GM23338 (cell line): ENCODE measurements at regions not wholly inside any gene's neighbourhood (a gene's known extent, or its start where the extent isn't known, plus 50 kb on each side); places are given as distances from the start of the nearest gene placed in this dataset.

Experiments used
- ATAC-seq: fragments of 200-7000 bp; cut with Tn5 transposase; 3 replicates; pipeline ENCODE4 v1.9.1; 2020
- DNase-seq: peaks from one replicate; pipeline ENCODE4 v3.0.0-alpha.2; 2015; ENCODE audit warnings: low spot score
- H2AFZ ChIP-seq: fragments of 200-600 bp; sonication (generic); 2 replicates; pipeline ENCODE4 v1.8.0; 2016; ENCODE audit warnings: antibody characterized with exemption, mild to moderate bottlenecking, moderate library complexity
- H3F3A ChIP-seq: fragments of 200-600 bp; sonication (generic); replicated peaks from 2 replicates; pipeline ENCODE4 v1.8.0; 2017; ENCODE audit warnings: antibody characterized with exemption, mixed run types, low read depth
- H3K27ac ChIP-seq: fragments of 200-600 bp; sonication (generic); 2 replicates; pipeline ENCODE4 v1.6.1; 2016; ENCODE audit warnings: low read depth
- H3K27me3 ChIP-seq: fragments of 200-600 bp; sonication (generic); 2 replicates; pipeline ENCODE4 v1.8.0; 2016; ENCODE audit warnings: mild to moderate bottlenecking, mixed run types, moderate library complexity; ENCODE audit not compliant: insufficient read depth
- H3K36me3 ChIP-seq: fragments of 200-600 bp; sonication (generic); 2 replicates; pipeline ENCODE4 v1.8.0; 2016; ENCODE audit warnings: mild to moderate bottlenecking; ENCODE audit not compliant: insufficient read depth
- H3K4me1 ChIP-seq: fragments of 200-600 bp; sonication (generic); 2 replicates; pipeline ENCODE4 v1.8.0; 2016; ENCODE audit warnings: mild to moderate bottlenecking, moderate library complexity; ENCODE audit not compliant: insufficient read depth
- H3K4me2 ChIP-seq: fragments of 200-600 bp; sonication (generic); 2 replicates; pipeline ENCODE4 v1.7.1; 2017; ENCODE audit warnings: mixed run types
- H3K4me3 ChIP-seq: fragments of 200-600 bp; sonication (generic); 2 replicates; pipeline ENCODE4 v1.6.1; 2016; ENCODE audit warnings: mixed run types
- H3K79me2 ChIP-seq: fragments of 200-600 bp; sonication (generic); replicated peaks from 2 replicates; pipeline ENCODE4 v1.8.0; 2017; ENCODE audit warnings: mild to moderate bottlenecking; ENCODE audit not compliant: insufficient read depth
- H3K9me2 ChIP-seq: fragments of 200-600 bp; sonication (generic); 2 replicates; pipeline ENCODE4 v1.8.0; 2017; ENCODE audit not compliant: insufficient read depth
- H4K20me1 ChIP-seq: fragments of 200-600 bp; sonication (generic); replicated peaks from 2 replicates; pipeline ENCODE4 v1.8.0; 2017; ENCODE audit warnings: mild to moderate bottlenecking; ENCODE audit not compliant: insufficient read depth
- H3K27ac Mint-ChIP-seq: 2 replicates; pipeline ENCODE4 v1.8.0; 2020; ENCODE audit warnings: inconsistent platforms, mild to moderate bottlenecking, moderate library complexity, mixed read lengths
- H3K27me3 Mint-ChIP-seq: 3 replicates; pipeline ENCODE4 v1.8.0; 2022; ENCODE audit warnings: low read depth, mild to moderate bottlenecking, moderate library complexity, mixed read lengths, inconsistent platforms; ENCODE audit not compliant: insufficient read depth, poor library complexity
- H3K36me3 Mint-ChIP-seq: 3 replicates; pipeline ENCODE4 v1.8.0; 2021; ENCODE audit warnings: low read depth, mild to moderate bottlenecking, inconsistent platforms, moderate library complexity, mixed read lengths
- H3K4me1 Mint-ChIP-seq: 3 replicates; pipeline ENCODE4 v1.8.0; 2020; ENCODE audit warnings: mild to moderate bottlenecking, inconsistent platforms, mixed read lengths
- H3K4me3 Mint-ChIP-seq: 3 replicates; pipeline ENCODE4 v1.8.0; 2021; ENCODE audit warnings: moderate library complexity, mild to moderate bottlenecking, inconsistent platforms, mixed read lengths
- H3K9me3 Mint-ChIP-seq: 3 replicates; pipeline ENCODE4 v1.8.0; 2020; ENCODE audit warnings: moderate library complexity, mild to moderate bottlenecking, inconsistent platforms, mixed read lengths
- CREB1 ChIP-seq: fragments of 250-450 bp; sonication (Bioruptor Pico); IDR thresholded peaks from 2 replicates; pipeline ENCODE4 v1.5.0; 2020; ENCODE audit warnings: low read depth, mild to moderate bottlenecking, moderate library complexity
- CTCF ChIP-seq, 2 experiments: fragments of 200-600 bp in 1 of 2; sonication (generic) in 1 of 2; conservative IDR thresholded peaks; 2 replicates each; pipeline versions ENCODE4 v1.5.1 to v1.6.1; 2016 to 2017; ENCODE audit warnings: antibody characterized with exemption in 2 of 2, low read depth in 2 of 2, mild to moderate bottlenecking in 2 of 2, moderate library complexity in 1 of 2
- ETS1 ChIP-seq: IDR thresholded peaks from 2 replicates; pipeline ENCODE4 v1.6.1; 2016; ENCODE audit warnings: antibody characterized with exemption
- EZH2 ChIP-seq: fragments of 200-600 bp; sonication (generic); IDR thresholded peaks from one replicate; pipeline ENCODE4 v1.8.0; 2017; ENCODE audit warnings: antibody characterized with exemption, mild to moderate bottlenecking, low read depth; ENCODE audit not compliant: unreplicated experiment
- EZH2phosphoT487 ChIP-seq: fragments of 200-600 bp; sonication (generic); IDR thresholded peaks from one replicate; pipeline ENCODE4 v1.8.1; 2018; ENCODE audit warnings: antibody characterized with exemption; ENCODE audit not compliant: unreplicated experiment
- JUNB ChIP-seq: IDR thresholded peaks from one replicate; pipeline ENCODE4 v1.6.1; 2016; ENCODE audit warnings: antibody characterized with exemption; ENCODE audit not compliant: unreplicated experiment
- NANOG ChIP-seq: IDR thresholded peaks from 2 replicates; pipeline ENCODE4 v1.6.1; 2016; ENCODE audit warnings: antibody characterized with exemption, borderline replicate concordance
- POLR2AphosphoS5 ChIP-seq: IDR thresholded peaks from 2 replicates; pipeline ENCODE4 v1.6.1; 2016; ENCODE audit warnings: antibody characterized with exemption, low read depth
- REST ChIP-seq: IDR thresholded peaks from one replicate; pipeline ENCODE4 v1.6.1; 2018; ENCODE audit warnings: antibody characterized with exemption; ENCODE audit not compliant: unreplicated experiment
- STAT1 ChIP-seq: IDR thresholded peaks from one replicate; pipeline ENCODE4 v1.6.1; 2016; ENCODE audit warnings: antibody characterized with exemption; ENCODE audit not compliant: unreplicated experiment
- ZNF114 ChIP-seq: fragments of 250-450 bp; sonication (Bioruptor Pico); IDR thresholded peaks from 2 replicates; pipeline ENCODE4 v1.5.0; 2020; ENCODE audit warnings: mild to moderate bottlenecking, moderate library complexity
- ZNF331 ChIP-seq: fragments of 250-450 bp; sonication (Bioruptor Pico); IDR thresholded peaks from 2 replicates; pipeline ENCODE4 v1.5.0; 2020; ENCODE audit warnings: low read depth, mild to moderate bottlenecking, moderate library complexity
- ZNF462 ChIP-seq: fragments of 250-450 bp; sonication (Bioruptor Pico); IDR thresholded peaks from 2 replicates; pipeline ENCODE4 v1.5.0; 2020; ENCODE audit warnings: mild to moderate bottlenecking, moderate library complexity

- TF ChIP-seq POLR2AphosphoS5 (no peak), ZNF114 (CRISPR knock-in tag) (no peak), CTCF (conservative IDR thresholded peaks at IDR 0.05; ENCODE audit: low read depth in 2 of 2) (no peak), STAT1 (no peak), JUNB (no peak), ZNF331 (CRISPR knock-in tag) (no peak), EZH2phosphoT487 (no peak), REST (no peak), NANOG (no peak), ETS1 (no peak), CREB1 (CRISPR knock-in tag) (no peak), ZNF462 (CRISPR knock-in tag) (no peak), EZH2 (no peak)
- H4K20me1 ChIP-seq, result no peaks in the 10 kb centered on the region
- H2AFZ ChIP-seq, result no peak overlapping the region
- Mint-ChIP-seq H3K4me1 (peaks cover 20% of the 10 kb centered on the region), H3K27me3 (peaks cover 8% of the 10 kb centered on the region), H3K36me3 (peaks cover 8% of the 10 kb centered on the region; the same call in 2 of the 3 replicates), H3K4me3 (no peak overlapping the region), H3K9me3 (no peaks in the 10 kb centered on the region), H3K27ac (no peak overlapping the region)
- no peaks in the 10 kb centered on the region for H3F3A ChIP-seq
- H3K36me3 ChIP-seq, result no peaks in the 10 kb centered on the region
- H3K27ac ChIP-seq, result no peak overlapping the region
- no peaks in the 10 kb centered on the region for H3K79me2 ChIP-seq
- H3K9me2 ChIP-seq, result no peaks in the 10 kb centered on the region
- DNase-seq (no peak), ATAC-seq (no peak)
- no peaks in the 10 kb centered on the region for H3K27me3 ChIP-seq
- H3K4me3 ChIP-seq, result no peak overlapping the region
- H3K4me1 ChIP-seq, result peaks cover 7% of the 10 kb centered on the region
- no peak overlapping the region for H3K4me2 ChIP-seq
These were observed 168.0 kb upstream of the IER5L start for GRCh38 chr9:129346046-129346445.
